ENCODE measurements at regions not wholly inside any gene's neighbourhood (a gene's known extent, or its start where the extent isn't known, plus 50 kb on each side); places are given as distances from the start of the nearest gene placed in this dataset.

DNA sequence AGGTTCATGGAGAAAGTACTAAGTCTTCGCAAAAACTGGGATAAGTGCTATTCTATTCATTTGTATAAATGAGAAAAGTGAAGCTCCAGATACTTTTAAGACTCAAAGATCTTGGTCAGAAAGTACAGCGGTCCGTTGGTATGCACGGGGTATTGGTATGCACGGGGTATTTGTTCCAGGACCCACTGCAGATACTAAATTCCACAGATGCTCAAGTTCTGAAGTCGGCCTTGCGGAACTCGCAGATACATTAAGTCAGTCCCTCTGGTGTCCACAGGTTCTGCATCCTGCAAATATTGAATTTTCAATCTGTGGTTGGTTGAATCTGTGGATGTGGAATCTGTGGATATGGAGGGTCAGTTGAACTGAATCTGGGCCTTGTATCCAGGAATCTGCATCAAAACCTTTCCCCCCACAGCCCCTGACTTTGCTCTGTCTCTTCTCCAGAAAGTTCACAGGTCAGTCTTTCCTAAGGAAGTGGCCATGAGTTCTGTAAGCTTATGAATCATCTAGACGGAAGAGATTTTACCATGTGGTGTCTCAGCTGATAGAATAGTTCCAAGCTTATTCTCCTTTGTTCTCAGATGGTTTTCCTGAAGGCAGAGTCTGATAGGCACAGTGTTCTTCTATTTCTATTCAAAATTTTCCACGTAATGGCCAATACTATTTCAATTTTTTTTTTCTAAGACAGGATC lies 274.7 kb downstream of the NEDD1 start:
- no peak for DNase-seq

DNA sequence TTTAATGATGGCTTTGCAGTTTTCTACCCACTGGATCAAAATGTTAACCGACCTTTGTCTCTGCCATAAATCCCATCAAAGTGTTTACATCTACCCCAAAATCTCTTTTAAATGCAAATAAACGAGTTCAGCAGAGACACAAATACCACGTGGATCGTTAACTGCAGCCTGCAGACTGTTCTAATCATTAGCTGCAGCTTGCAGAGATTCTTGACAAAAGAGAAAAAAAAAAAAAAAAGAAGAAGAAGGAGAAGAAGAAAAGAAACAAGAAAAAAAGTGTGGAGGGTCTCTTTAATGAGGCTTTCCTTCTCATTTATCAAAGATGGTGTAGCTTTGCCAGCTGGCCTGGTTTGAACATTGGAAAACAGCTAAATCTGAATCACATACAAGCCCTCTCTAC lies 275.7 kb downstream of the NEDD1 start:
- DNase-seq = no peak

DNA sequence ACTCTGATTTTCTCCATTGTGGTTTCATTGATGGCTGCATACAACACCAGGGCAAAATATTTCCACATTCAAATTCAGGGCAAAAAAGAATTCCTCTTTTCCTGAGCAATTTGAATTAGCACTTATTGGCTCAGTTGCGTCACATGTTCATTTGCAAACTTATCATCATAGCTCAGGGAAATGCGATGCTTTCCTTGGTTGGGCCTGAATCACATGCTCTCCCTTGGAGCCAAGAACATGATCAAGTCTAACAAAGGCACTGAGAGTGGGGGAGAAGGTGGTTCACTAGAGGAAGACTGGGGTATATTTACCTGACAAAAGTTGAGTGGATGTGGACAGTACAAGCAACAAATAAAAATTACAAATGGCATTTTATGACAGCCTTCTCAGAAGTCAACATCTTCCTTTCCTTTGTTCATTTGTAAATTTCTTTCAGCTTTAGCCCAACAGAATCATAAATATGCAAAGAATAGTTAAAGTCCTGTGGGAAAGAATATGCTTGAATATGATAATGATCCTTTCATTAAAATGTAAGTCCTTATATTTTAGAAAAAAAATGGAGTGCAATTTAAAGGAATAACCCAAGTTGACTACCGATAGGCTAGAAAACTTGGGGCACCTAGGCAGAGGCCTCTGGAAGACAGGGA lies 277.2 kb downstream of the NEDD1 start:
- DNase-seq = no peak

- DNase-seq = no peak
Observed at GRCh38 chr12:97185567-97185966, 277.0 kb upstream of the RMST start.

- DNase-seq = no peak
Observed at GRCh38 chr12:97194546-97194945, 268.1 kb upstream of the RMST start.

GRCh38 chr12:97200181-97200580 lies 262.4 kb upstream of the RMST start:
- no peak for DNase-seq

- DNase-seq = no peak
Observed at GRCh38 chr12:97203408-97203807, 259.2 kb upstream of the RMST start.

GRCh38 chr12:97209997-97210396 lies 252.6 kb upstream of the RMST start:
- DNase-seq = no peak

- DNase-seq = no peak
Observed at GRCh38 chr12:97211416-97211930, 251.1 kb upstream of the RMST start.

DNA sequence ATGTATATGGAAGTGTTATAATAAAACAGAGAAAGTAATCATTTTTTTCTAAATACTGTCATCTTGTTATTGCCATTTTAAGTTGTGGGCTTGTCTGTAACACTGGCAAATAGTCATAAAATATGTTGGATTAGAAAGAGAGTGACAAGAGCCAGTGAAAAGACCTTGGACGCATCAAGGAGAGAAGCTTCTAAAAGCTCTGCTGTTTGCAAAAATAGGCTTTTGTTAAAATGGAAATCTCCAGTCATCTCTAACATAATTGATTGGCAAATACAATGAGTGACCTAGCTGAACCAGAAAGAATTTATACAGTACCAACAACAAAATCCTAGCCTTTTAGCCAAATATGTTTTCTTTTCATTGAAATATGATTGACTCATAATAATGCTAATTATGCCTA lies 245.8 kb upstream of the RMST start:
- DNase-seq = no peak

DNA sequence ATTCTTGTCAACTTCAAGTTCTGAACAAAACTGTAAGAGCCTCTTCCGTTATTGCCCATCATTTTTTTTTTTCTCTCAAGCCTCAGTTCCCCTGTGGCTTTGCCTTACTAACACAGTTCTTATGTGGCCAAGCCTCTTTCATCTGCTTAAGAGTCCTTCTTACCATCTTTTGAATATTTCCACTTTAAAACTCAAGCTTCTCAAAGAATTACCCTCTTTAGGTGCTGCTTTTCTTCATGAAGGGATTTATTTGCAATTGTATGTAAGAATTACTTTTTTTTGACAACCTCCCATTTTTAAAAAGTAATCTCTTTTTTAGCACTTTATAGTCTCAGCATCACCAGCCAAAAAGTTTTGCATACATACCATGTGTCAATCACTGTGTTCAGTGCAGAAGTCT lies 240.2 kb upstream of the RMST start:
- no peak for DNase-seq

DNA sequence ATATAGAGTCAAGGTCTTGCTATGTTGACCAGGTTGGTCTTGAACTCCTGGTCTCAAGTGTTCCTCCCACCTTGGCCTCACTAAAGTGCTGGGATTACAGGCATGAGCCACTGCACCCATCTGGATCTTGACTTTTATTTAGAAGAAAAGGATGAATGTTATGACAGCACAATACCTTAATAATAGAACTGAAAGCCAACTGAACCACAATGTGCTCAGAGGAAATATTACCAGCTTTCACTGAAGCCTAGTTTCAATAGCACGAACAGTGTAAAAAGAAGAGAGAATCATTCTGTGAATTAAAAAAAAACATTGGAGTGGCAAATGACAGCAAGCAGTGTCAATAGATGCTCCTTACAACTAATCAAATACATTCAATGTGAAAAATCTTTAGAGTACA lies 239.2 kb upstream of the RMST start:
- DNase-seq = no peak

GRCh38 chr12:97229004-97229403 lies 233.6 kb upstream of the RMST start:
- no peak for DNase-seq

DNA sequence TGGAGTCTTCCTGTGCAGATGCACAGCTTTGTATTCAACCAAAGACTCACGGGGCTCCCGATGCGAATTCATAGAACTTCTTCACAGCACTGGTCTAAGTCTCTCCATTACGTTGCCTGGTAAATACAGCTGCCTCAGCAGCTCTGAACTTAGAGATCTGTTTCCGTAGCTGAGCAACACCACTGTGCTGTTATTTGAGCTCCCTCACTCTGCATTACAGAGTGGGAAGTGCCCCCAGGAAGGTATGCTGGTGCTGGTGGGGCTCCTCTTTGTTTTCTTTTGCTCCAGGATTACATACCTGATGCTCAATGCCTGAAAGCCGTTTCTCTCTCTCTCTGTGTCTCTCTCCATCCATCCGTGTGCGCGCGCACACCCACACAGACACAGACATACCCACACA lies 227.5 kb upstream of the RMST start:
- no peak for DNase-seq

DNA sequence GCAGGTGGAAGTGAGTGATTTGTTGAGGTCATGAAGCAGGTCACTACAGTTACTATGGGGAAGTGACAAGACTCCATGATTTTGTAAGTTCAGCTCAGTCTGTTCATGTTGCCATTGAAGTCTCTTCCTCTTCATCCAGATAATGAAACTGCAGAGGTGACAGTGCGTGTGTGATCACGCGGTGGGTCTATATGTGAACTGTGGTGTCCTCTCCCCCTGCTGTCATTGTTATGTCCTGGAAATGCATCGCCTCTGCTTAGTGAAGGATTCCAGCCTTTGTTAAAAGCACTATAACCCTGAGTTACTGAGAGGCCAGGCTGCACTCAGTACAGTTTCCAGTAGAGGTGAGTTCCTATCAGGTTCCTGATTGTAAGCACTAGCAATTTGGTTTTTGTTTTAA lies 216.2 kb upstream of the RMST start:
- no peak for DNase-seq

DNA sequence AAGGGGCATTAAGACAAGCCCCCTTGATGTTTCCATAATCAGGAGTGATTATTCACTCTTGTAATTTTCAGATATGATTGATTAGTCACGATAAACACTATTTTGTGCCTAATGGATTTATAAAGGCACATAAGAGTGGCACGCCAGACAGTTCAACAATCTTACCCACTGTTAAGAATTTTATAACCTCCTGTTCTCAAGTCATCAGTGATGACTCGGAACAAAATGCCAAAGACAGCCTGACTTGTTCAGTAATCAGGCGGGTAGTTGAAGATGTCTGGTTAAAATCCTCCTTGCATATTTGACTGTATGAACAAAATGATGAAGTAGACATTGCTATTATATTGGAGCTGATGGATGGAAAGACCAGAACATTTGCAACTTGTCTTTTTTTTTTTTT lies 212.1 kb upstream of the RMST start:
- no peak for DNase-seq

DNA sequence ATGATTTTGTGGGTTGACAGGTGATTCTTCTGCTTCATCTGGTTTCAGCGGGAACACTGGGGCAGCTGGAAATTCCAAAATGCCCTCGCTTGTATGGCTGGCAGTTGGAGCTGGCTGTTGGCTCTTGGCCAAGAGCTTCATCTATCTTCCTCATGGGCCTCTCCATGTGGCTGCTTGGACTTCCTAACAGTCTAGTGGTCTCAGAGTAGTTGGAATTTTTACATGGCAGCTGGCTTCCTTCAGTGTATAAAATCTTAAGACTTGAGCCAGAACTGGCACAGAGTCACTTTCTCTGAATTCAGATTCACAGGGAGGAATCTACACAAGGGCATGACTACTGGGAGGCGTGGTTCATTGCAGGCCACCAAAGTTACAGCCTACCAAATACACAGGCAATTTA lies 204.9 kb upstream of the RMST start:
- DNase-seq = peak in 2 of 3 donors; percentile 45 to 46

- no peak for DNase-seq
Observed at GRCh38 chr12:97259098-97259497, 203.5 kb upstream of the RMST start.

- no peak for DNase-seq
Observed at GRCh38 chr12:97260786-97261185, 201.8 kb upstream of the RMST start.

GRCh38 chr12:97267166-97267565 lies 195.4 kb upstream of the RMST start:
- no peak for DNase-seq

DNA sequence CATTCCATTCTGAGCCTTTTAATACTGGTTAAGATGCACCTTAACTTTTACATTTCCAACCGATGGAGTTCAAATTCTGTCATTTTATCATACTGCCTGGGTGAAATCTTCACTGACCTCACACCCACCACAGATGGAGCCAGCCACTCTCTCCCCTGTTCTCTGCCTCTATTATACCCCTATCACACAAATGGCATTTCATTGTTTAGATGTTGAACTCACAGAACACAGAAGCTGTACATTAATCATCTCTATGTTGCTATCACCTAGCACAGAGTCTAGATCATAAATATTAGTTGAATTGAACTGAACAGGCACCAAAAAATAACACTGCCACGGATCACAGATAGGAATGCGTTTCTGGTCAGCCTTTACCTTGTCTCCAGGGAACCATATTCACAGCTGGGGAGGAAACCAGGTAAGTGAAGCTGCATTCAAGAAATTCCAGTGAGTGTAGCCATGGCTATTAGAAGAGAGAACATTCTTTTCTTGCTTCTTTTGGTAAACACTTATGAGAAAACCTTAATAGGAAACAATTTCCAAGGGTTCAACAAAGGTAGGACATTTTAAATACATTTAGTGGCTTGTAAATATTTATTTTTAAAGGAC lies 194.9 kb upstream of the RMST start:
- no peak for DNase-seq

DNA sequence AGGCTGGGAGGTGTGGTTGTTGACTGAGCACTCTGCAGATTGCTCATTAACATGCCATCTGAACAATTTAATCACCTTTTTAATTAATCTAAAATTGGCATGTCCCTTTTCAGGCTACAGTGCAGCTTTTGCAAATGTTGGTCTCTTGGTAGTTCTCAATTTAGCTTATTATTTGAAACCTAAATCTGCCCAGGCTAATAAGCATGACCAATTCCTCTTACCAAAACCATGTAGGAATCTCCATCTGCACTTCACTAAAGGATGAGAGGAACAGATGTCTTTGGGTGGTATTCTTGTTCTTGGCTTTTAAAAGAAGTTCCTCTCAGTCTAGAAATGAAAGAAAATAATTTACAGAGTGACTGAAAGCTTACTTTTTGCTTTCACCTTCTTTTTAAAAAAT lies 190.1 kb upstream of the RMST start:
- DNase-seq = no peak

DNA sequence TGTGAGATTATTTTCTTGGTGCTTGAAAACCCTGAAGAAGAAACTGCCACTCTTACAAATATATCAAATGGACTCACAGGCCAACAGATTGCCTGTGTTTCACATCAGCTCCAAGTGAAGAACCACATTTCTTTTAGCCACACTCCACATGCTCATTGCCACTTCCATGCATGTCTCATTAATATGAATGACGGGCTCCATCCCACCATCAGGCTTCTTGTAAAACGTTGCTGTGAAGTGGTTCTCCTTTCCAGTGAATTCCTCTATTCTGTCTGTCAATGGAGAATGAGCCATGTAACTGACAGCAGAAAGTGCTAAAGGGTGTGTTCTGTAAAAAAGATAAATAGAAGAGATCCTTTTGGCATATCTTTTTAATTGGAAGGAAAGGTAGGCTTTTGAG lies 188.2 kb upstream of the RMST start:
- DNase-seq = no peak

All from muscle of back (tissue), 3 donors.